LNCAP (cell line): ENCODE measurements at regions not wholly inside any gene's neighbourhood (a gene's known extent, or its start where the extent isn't known, plus 50 kb on each side); places are given as distances from the start of the nearest gene placed in this dataset.

ENCODE experiments used
- TF ChIP-seq, protein P1 (sequence below): fragments of 450-650 bp; IDR thresholded peaks from 2 replicates; pipeline ENCODE4 v1.5.1; 2017; ENCODE audit warnings: mild to moderate bottlenecking

DNA sequence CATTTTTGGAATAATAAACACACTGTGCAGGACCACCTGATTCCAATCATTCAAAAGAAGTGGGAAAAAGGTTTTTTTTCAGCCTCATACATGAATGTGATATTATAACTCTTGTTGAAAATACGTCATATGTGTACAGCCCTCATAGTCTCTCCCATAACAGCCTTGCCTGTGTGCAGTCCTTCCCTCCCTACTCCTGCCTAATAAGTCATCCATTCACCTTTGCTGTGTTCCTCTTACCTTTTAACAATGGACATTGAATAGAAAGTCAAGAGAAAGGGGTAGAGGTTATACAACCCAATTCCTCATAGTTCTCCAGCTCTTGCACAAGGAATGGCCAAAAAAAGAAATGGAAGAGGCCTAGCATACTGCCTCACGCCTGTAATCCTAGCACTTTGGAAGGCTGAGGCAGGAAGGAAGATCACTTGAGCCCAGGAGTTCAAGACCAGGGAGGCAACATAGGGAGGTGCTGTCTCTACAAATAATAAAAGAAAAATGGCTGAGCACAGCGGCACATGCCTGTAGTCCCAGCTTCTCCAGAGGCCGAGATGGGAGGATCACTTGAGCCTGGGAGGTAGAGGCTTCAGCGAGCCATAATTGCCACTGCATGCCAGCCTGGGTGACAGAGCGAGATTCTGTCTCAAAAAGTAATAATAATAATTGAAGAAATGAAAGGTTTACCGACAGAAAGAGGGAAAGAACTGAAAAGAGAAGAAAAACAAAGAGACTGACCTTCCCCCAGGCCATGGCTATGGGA is 356.1 kb upstream of the KIF2A start:
- TF ChIP-seq, protein P1, sequence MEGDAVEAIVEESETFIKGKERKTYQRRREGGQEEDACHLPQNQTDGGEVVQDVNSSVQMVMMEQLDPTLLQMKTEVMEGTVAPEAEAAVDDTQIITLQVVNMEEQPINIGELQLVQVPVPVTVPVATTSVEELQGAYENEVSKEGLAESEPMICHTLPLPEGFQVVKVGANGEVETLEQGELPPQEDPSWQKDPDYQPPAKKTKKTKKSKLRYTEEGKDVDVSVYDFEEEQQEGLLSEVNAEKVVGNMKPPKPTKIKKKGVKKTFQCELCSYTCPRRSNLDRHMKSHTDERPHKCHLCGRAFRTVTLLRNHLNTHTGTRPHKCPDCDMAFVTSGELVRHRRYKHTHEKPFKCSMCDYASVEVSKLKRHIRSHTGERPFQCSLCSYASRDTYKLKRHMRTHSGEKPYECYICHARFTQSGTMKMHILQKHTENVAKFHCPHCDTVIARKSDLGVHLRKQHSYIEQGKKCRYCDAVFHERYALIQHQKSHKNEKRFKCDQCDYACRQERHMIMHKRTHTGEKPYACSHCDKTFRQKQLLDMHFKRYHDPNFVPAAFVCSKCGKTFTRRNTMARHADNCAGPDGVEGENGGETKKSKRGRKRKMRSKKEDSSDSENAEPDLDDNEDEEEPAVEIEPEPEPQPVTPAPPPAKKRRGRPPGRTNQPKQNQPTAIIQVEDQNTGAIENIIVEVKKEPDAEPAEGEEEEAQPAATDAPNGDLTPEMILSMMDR: no peak

DNA sequence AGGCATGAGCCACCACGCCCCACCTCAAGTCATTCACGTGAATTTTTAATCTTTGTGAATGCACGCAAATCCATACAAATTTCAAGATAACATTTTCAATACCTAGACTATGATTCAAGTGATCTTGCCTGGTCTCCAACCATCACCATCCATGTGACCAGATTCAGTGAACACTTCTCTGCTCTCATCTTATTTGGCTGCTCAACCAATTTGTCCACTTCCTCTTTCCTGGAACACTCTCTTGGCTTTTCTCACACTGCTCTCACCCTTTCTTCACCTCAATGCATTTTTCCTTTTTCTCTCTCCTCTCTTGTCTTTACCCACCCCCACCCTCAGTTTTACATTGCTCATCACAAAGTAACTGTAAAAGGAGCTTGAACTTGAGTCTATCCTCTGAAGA is 354.7 kb upstream of the KIF2A start:
- TF ChIP-seq, protein P1: no peak

DNA sequence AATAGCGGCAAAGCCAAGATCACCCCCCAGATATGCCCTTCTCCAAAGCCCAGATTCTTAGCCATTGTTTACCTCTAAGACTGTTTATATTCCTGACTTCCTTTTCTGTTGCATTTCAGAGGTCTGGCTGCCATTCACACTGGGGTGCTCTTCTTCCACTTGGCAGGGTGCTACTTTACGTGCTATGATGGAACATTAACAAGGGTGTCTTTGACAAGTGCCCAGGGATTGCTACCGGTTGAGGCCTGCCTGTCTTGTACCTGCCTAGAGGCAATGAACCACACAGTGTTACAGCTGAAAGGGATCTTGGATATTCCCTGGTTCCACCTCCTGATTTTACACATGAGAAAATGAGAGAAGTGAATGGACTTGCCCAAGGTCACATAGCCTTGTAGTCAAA is 352.1 kb upstream of the KIF2A start:
- TF ChIP-seq, protein P1: no peak

DNA sequence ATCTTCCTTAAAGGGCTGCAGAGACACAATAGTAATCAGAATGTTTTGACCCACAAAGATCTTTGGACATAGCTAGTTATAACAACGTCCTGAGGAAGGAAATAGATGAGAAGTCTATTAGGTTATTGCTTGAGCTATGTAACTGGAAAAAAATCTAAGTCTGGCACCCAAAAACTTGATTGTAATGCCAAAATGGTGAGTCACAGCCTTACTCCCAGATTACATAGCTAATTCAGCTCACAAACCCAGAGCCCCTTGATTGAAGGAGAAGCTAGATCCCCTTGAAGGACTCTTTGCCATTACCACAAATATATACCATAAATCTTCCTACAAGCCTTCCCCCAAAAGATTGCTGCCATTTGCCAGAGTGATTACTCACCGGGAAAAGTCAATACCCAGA is 341.8 kb upstream of the KIF2A start:
- TF ChIP-seq, protein P1: no peak

DNA sequence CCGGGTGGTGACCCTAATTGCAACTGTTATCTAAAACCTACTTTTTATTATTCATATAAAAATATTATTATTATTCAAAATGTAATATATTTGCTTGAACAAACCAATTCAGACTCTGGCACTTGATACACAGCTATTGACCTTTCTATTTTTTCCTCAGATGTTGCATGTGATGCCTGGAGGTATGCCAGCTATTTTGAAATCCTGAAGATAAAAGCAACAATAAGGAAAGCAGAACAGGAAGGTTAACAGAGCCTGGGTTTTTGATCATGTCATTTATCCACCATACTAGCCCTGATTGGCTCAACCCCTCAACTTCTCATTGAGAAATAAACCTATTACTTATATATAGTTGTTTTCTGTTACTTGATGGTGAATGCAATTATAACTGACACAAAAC is 340.9 kb upstream of the KIF2A start:
- TF ChIP-seq, protein P1: no peak

DNA sequence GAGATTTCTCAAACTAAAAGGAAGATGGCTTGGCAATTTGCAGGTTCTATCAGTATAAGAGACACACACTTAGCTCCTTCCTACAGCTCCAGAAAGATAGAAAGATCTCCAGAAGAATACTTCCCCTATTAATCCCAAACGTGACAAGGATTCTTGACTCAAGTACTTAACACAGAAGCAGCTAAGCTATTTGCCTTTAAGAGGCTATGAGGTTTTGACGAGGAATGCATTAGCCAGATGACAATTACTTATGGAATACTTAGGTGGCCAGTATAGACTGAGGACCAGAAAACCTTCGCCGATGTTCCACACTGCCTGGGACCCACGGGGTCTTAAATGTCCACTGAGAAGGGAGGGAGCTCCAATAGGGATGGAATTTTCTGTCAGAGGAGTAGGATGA is 340.5 kb upstream of the KIF2A start:
- TF ChIP-seq, protein P1: no peak

DNA sequence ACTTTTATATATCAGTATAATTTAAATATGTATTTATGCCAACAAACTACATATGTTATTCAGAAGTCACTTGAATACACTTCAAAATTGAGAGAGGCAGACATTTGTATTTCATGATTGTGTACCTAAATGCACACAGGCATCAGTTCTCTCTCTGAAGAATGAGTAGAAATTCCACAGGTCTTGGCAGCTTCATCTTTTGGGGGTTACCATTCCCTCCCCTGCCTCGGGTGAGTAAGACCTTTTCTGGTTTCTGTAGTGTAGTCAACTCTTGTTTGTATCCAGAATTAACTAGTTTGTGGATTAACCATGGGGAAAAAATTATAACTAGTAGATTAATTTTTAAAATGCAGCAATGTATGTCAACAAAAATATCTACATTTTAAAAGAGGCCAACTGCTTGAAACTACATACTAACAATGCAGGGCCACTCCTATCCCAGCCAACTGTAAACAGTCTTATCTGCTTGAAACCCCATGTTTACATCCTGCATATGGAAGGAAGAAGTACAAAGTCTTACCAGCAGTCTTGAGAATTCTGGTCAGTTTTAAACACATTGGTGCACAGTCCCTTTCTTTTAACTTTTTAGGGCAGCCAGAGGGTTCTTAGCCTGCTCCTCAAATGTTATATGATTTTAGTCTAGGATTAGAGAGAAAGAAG is 339.6 kb upstream of the KIF2A start:
- TF ChIP-seq, protein P1: no peak
